ENCODE measurements at regions not wholly inside any gene's neighbourhood (a gene's known extent, or its start where the extent isn't known, plus 50 kb on each side); places are given as distances from the start of the nearest gene placed in this dataset.

DNA sequence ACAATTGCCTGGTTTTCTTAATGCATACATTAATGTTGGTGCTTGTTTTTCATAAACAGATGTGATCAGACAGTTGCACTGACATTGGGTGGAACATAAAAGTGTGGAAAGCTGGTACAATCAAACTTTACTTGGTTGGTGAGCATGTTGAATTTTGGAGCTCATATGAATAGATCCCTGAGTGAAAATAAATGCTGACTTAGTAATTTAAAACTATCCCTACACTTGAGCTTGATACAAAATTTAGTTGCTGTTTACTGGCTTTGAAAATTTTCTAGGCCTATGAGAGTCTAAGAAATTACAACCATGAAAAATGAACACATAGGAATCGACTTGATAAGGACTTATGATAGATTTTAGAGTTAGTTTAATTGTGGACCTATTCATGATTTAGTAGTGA is 551.8 kb upstream of the PABPC4L start:
- CTCF ChIA-PET = no interaction called here
- intact Hi-C loops (cut with micrococcal nuclease) = no loop called here
- no peak for ATAC-seq

GRCh38 chr4:134747108-134747805 is 545.7 kb upstream of the PABPC4L start:
- intact Hi-C loops (cut with micrococcal nuclease) = no loop called here
- ATAC-seq (no peak), DNase-seq (no peak)
- H3K4me1 Mint-ChIP-seq (ENCODE audit: low read depth) = no peaks in the 10 kb centered on the region
- CTCF ChIA-PET = no interaction called here
- no peak overlapping the region for H3K4me3 Mint-ChIP-seq
- no peaks in the 10 kb centered on the region for H3K27me3 Mint-ChIP-seq
- no peak for TF ChIP-seq CTCF (IDR thresholded peaks at IDR 0.05)
- H3K36me3 Mint-ChIP-seq (ENCODE audit: low read depth) = no peaks in the 10 kb centered on the region
- H3K27ac Mint-ChIP-seq = no peak overlapping the region
- peaks cover 20% of the 10 kb centered on the region for H3K9me3 Mint-ChIP-seq
- POLR2A ChIA-PET = no interaction called here

More for the DNA sequence above, 551.8 kb upstream of the PABPC4L start:
- Mint-ChIP-seq H3K36me3 (ENCODE audit: low read depth) (no peaks in the 10 kb centered on the region), H3K4me3 (no peak overlapping the region), H3K27me3 (no peaks in the 10 kb centered on the region), H3K9me3 (no peaks in the 10 kb centered on the region), H3K4me1 (ENCODE audit: low read depth) (no peaks in the 10 kb centered on the region), H3K27ac (no peak overlapping the region)
- no peak for DNase-seq
- POLR2A ChIA-PET = no interaction called here
- no peak for TF ChIP-seq CTCF (IDR thresholded peaks at IDR 0.05)

DNA sequence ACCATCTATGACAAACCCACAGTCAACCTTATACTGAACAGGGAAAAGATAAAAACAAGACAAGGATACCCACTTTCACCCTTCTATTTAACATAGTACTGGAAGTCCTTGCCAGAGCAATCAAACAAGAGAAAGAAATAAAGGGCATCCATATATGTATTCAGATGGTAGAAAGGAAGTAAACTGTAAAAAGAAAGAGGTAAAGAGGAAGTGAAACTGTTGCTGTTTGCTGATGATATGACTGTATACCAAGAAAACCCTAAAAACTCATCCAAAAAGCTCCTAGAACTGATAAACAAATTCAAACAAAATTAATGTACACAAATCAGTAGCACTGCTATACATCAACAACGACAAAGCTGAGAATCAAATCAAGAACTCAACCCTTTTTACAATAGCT is 538.7 kb upstream of the PABPC4L start:
- H3K4me1 Mint-ChIP-seq (ENCODE audit: low read depth) = no peaks in the 10 kb centered on the region
- intact Hi-C loops (cut with micrococcal nuclease) = no loop called here
- CTCF ChIA-PET = no interaction called here
- POLR2A ChIA-PET = no interaction called here
- no peak overlapping the region for H3K27ac Mint-ChIP-seq
- TF ChIP-seq CTCF (IDR thresholded peaks at IDR 0.05) = no peak
- ATAC-seq (no peak), DNase-seq (no peak)
- no peaks in the 10 kb centered on the region for H3K27me3 Mint-ChIP-seq
- H3K9me3 Mint-ChIP-seq = peaks cover 18% of the 10 kb centered on the region
- no peaks in the 10 kb centered on the region for H3K36me3 Mint-ChIP-seq (ENCODE audit: low read depth)
- H3K4me3 Mint-ChIP-seq = no peak overlapping the region

DNA sequence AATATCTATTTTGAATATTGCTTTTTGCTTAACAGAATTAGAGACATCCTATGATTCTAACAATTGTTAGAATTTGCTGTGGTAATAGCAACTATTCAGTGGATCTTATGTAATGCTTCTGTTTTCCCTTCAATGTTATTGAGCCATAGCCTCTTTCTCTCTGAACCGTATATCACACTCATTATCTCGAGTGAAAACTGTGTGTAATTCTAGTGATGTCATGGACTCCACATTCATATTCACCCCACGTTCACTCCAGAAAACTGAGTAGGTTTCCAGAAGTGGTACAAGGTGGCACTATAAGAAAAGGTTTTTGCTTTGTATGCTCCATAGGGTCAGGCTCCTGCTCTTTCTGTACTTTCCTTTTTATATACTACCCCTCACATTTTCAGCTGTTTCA is 534.3 kb upstream of the PABPC4L start:
- no peak for DNase-seq
- H3K4me1 Mint-ChIP-seq (ENCODE audit: low read depth) = no peaks in the 10 kb centered on the region

GRCh38 chr4:134727696-134728095 is 526.1 kb upstream of the PABPC4L start:
- intact Hi-C loops (cut with micrococcal nuclease) = no loop called here
- ChIA-PET POLR2A (no interaction called here), CTCF (no interaction called here)
- Mint-ChIP-seq H3K4me1 (ENCODE audit: low read depth) (no peaks in the 10 kb centered on the region), H3K27me3 (no peaks in the 10 kb centered on the region), H3K36me3 (ENCODE audit: low read depth) (no peaks in the 10 kb centered on the region), H3K9me3 (peaks cover 11% of the 10 kb centered on the region), H3K4me3 (no peak overlapping the region), H3K27ac (no peak overlapping the region)
- ATAC-seq (no peak), DNase-seq (no peak)
- no peak for TF ChIP-seq CTCF (IDR thresholded peaks at IDR 0.05)

More for the DNA sequence above, 534.3 kb upstream of the PABPC4L start:
- Mint-ChIP-seq H3K4me3 (no peak overlapping the region), H3K27ac (no peak overlapping the region), H3K27me3 (no peaks in the 10 kb centered on the region), H3K36me3 (ENCODE audit: low read depth) (no peaks in the 10 kb centered on the region), H3K9me3 (peaks cover 9% of the 10 kb centered on the region)
- no peak for TF ChIP-seq CTCF (IDR thresholded peaks at IDR 0.05)
- no peak for ATAC-seq
- intact Hi-C loops (cut with micrococcal nuclease) = no loop called here
- CTCF ChIA-PET = no interaction called here
- POLR2A ChIA-PET = no interaction called here

Measured in activated CD8-positive, alpha-beta T cell treated with anti-CD3 and anti-CD28 coated beads for 36 hours (primary cell).